CD14-positive monocyte (primary cell): ENCODE measurements at regions not wholly inside any gene's neighbourhood (a gene's known extent, or its start where the extent isn't known, plus 50 kb on each side); places are given as distances from the start of the nearest gene placed in this dataset.

ENCODE experiments used
- DNase-seq, 3 donors: peaks; one replicate each; pipeline ENCODE4 v3.0.0-alpha.2; 2011 to 2022
- H2AFZ ChIP-seq: 2 replicates; pipeline ENCODE4 v1.6.0; 2012; ENCODE audit warnings: mild to moderate bottlenecking, low read depth, low read length, inconsistent platforms; ENCODE audit not compliant: insufficient read depth, poor library complexity, severe bottlenecking
- H3K27ac ChIP-seq, 2 donors: 1 replicate in 1 of 2; 2 replicates in 1 of 2; pipeline ENCODE4 v1.5.1; 2012 to 2013; ENCODE audit warnings: low read length in 2 of 2, control low read depth in 1 of 2, inconsistent platforms in 1 of 2, low read depth in 1 of 2, mild to moderate bottlenecking in 1 of 2
- H3K27me3 ChIP-seq, 2 donors: one replicate each; pipeline versions ENCODE4 v1.6.0 to v1.6.1; 2011 to 2013; ENCODE audit warnings: low read length in 2 of 2; ENCODE audit not compliant: control insufficient read depth in 2 of 2, insufficient read depth in 2 of 2
- H3K36me3 ChIP-seq, 2 donors: replicated peaks in 1 of 2; 1 replicate in 1 of 2; 2 replicates in 1 of 2; pipeline versions ENCODE4 v1.5.1 to v1.6.1; 2012 to 2013; ENCODE audit warnings: low read length in 2 of 2, control low read depth in 1 of 2, inconsistent platforms in 1 of 2, mild to moderate bottlenecking in 1 of 2; ENCODE audit not compliant: insufficient read depth in 2 of 2, control insufficient read depth in 1 of 2
- H3K4me1 ChIP-seq, 2 donors: 1 replicate in 1 of 2; 2 replicates in 1 of 2; pipeline versions ENCODE4 v1.5.1 to v1.6.1; 2012 to 2013; ENCODE audit warnings: low read length in 2 of 2, control low read depth in 1 of 2, inconsistent platforms in 1 of 2, mild to moderate bottlenecking in 1 of 2, moderate library complexity in 1 of 2; ENCODE audit not compliant: insufficient read depth in 2 of 2, control insufficient read depth in 1 of 2
- H3K4me2 ChIP-seq: replicated peaks from 2 replicates; pipeline ENCODE3; 2012; ENCODE audit warnings: low read length, moderate library complexity, mild to moderate bottlenecking; ENCODE audit not compliant: poor library complexity, severe bottlenecking; ENCODE audit errors: extremely low read depth
- H3K4me3 ChIP-seq, 3 experiments: fragments of 200-600 bp in 1 of 3; sonication (generic) in 1 of 3; replicated peaks in 1 of 3; 1 replicate in 2 of 3; 2 replicates in 1 of 3; pipeline ENCODE4 v1.5.1; 2011 to 2013; ENCODE audit warnings: low read length in 3 of 3, mild to moderate bottlenecking in 3 of 3, control low read depth in 2 of 3, low read depth in 2 of 3, inconsistent platforms in 1 of 3, moderate library complexity in 1 of 3
- H3K79me2 ChIP-seq: 2 replicates; pipeline ENCODE4 v1.6.0; 2012; ENCODE audit warnings: mild to moderate bottlenecking, control low read depth, inconsistent platforms, low read length, moderate library complexity; ENCODE audit not compliant: insufficient read depth
- H3K9ac ChIP-seq: 2 replicates; pipeline ENCODE4 v1.6.0; 2017; ENCODE audit warnings: low read length, mild to moderate bottlenecking; ENCODE audit not compliant: insufficient read depth, poor library complexity, severe bottlenecking
- H3K9me3 ChIP-seq, 2 donors: replicated peaks in 1 of 2; 1 replicate in 1 of 2; 2 replicates in 1 of 2; pipeline versions ENCODE4 v1.5.1 to v1.6.1; 2012 to 2013; ENCODE audit warnings: low read length in 2 of 2, control low read depth in 1 of 2; ENCODE audit not compliant: control insufficient read depth in 1 of 2, insufficient read depth in 1 of 2
- H4K20me1 ChIP-seq: 2 replicates; pipeline ENCODE4 v1.6.0; 2012; ENCODE audit warnings: mild to moderate bottlenecking, low read length, control low read depth, moderate library complexity; ENCODE audit not compliant: insufficient read depth
- H3K27ac Mint-ChIP-seq, 7 donors: one replicate each; pipeline ENCODE4 v1.8.0; 2020; ENCODE audit warnings: mild to moderate bottlenecking in 7 of 7, mixed read lengths in 7 of 7, moderate library complexity in 6 of 7, inconsistent platforms in 2 of 7
- H3K27me3 Mint-ChIP-seq, 3 donors: one replicate each; pipeline ENCODE4 v1.8.0; 2021 to 2022; ENCODE audit warnings: low read depth in 3 of 3, mild to moderate bottlenecking in 3 of 3, mixed read lengths in 3 of 3, moderate library complexity in 3 of 3, inconsistent platforms in 1 of 3
- H3K36me3 Mint-ChIP-seq, 2 donors: one replicate each; pipeline ENCODE4 v1.8.0; 2020; ENCODE audit warnings: mixed read lengths in 2 of 2, inconsistent platforms in 1 of 2, mild to moderate bottlenecking in 1 of 2
- H3K4me1 Mint-ChIP-seq: one replicate; pipeline ENCODE4 v1.8.0; 2020; ENCODE audit warnings: mild to moderate bottlenecking, mixed read lengths
- H3K4me3 Mint-ChIP-seq, 2 donors: one replicate each; pipeline ENCODE4 v1.8.0; 2020; ENCODE audit warnings: mild to moderate bottlenecking in 2 of 2, mixed read lengths in 2 of 2, moderate library complexity in 1 of 2
- H3K9me3 Mint-ChIP-seq, 7 donors: one replicate each; pipeline ENCODE4 v1.8.0; 2020 to 2022; ENCODE audit warnings: mixed read lengths in 7 of 7, mild to moderate bottlenecking in 6 of 7, moderate library complexity in 6 of 7, inconsistent platforms in 2 of 7
- whole genome bisulfite sequencing: methylation state at CpG from one replicate; pipeline ENCODE4 v1.1.5; 2013; ENCODE audit warnings: missing lambda C conversion rate; ENCODE audit not compliant: insufficient coverage; 5-methylcytosine and 5-hydroxymethylcytosine counted together
- intact Hi-C, 2 donors: fragments of 100-400 bp; cut with micrococcal nuclease; formaldehyde crosslinking; loops; one replicate each; pipeline versions ENCODE4 v1.15.0 to v1.15.1; 2023
- TF ChIP-seq, protein P1 (sequence below): fragments of 200-600 bp; IDR thresholded peaks from one replicate; pipeline ENCODE4 v1.8.0; 2022; ENCODE audit warnings: antibody characterized with exemption, mild to moderate bottlenecking

DNA sequence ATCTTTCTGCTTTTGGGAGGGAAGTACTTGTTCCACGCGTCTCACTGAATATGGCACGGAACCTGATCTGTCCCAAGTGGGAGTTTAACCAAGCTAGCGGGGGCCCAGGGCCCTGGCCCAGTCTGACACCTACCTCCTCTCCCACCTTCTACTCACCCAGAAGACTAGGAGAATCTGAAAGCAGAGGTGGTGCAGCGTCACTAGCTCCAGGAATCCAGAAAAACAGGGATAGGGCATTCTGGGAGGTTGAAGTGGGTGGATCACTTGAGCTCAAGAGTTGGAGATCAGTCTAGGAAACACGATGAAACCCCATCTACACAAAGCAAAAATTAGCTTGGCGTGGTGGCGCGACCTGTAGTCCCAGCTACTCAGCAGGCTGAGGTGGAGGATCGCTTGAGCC lies 163.5 kb upstream of the ZNF267 start:
- Histone ChIP-seq H3K9me3 (peaks cover 0 to 8% of the 10 kb centered on the region in 2 donors), H2AFZ (no peak overlapping the region), H3K4me3 (no peak overlapping the region), H3K4me2 (no peak overlapping the region), H3K4me1 (peaks cover 15% of the 10 kb centered on the region in 2 donors), H3K9ac (no peak overlapping the region), H3K36me3 (no peaks in the 10 kb centered on the region), H3K27me3 (no peaks in the 10 kb centered on the region), H3K27ac (no peak overlapping the region), H3K79me2 (peaks cover 17% of the 10 kb centered on the region), H4K20me1 (no peaks in the 10 kb centered on the region)
- Mint-ChIP-seq H3K4me3 (no peak overlapping the region), H3K27me3 (peaks cover 2 to 10% (median 6%) of the 10 kb centered on the region in 3 donors), H3K27ac (no peak overlapping the region), H3K4me1 (peaks cover 18% of the 10 kb centered on the region), H3K36me3 (peaks cover 6 to 7% of the 10 kb centered on the region in 2 donors), H3K9me3 (peaks cover 7 to 18% (median 13%) of the 10 kb centered on the region in 7 donors)
- TF ChIP-seq, protein P1, sequence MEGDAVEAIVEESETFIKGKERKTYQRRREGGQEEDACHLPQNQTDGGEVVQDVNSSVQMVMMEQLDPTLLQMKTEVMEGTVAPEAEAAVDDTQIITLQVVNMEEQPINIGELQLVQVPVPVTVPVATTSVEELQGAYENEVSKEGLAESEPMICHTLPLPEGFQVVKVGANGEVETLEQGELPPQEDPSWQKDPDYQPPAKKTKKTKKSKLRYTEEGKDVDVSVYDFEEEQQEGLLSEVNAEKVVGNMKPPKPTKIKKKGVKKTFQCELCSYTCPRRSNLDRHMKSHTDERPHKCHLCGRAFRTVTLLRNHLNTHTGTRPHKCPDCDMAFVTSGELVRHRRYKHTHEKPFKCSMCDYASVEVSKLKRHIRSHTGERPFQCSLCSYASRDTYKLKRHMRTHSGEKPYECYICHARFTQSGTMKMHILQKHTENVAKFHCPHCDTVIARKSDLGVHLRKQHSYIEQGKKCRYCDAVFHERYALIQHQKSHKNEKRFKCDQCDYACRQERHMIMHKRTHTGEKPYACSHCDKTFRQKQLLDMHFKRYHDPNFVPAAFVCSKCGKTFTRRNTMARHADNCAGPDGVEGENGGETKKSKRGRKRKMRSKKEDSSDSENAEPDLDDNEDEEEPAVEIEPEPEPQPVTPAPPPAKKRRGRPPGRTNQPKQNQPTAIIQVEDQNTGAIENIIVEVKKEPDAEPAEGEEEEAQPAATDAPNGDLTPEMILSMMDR, result no peak
- intact Hi-C loops, result no loop called here
- DNase-seq, result no peak
- 100% methylated on average over 2 of the region's 10 CpGs for WGBS

DNA sequence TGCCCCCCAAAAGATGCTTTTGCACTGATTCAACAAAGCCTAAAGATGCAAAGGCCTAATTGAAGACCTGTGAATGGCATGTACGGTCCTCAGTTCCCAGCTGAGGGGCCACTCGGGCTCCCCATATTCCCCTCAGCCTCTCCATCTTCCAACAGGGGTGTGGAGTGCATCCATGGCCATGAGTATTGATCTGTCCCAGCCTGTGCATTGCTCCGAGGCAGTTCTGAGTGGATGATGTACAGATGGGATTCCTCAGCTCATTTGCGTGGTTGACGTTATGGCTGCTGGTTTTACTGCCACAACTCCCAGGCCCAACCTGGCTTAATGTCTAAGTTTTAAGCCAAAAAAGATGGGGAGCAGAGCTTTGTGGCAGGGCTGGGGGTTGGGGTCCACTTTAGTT lies 162.7 kb upstream of the ZNF267 start:
- Histone ChIP-seq H3K36me3 (peaks cover 0 to 6% of the 10 kb centered on the region in 2 donors), H3K4me2 (no peak overlapping the region), H3K4me1 (peaks cover 20 to 22% of the 10 kb centered on the region in 2 donors), H3K27ac (no peak overlapping the region), H3K9me3 (peaks cover 0 to 13% of the 10 kb centered on the region in 2 donors), H3K79me2 (peaks cover 23% of the 10 kb centered on the region), H2AFZ (no peak overlapping the region), H3K4me3 (no peak overlapping the region), H4K20me1 (no peaks in the 10 kb centered on the region), H3K27me3 (no peaks in the 10 kb centered on the region), H3K9ac (no peak overlapping the region)
- H3K36me3 Mint-ChIP-seq, result peaks cover 10% of the 10 kb centered on the region in 2 donors
- peaks cover 10 to 25% (median 16%) of the 10 kb centered on the region in 7 donors for H3K9me3 Mint-ChIP-seq
- DNase-seq, result no peak
- intact Hi-C loops, result no loop called here
- H3K27me3 Mint-ChIP-seq, result peaks cover 1 to 10% (median 2%) of the 10 kb centered on the region in 3 donors
- TF ChIP-seq, protein P1, result no peak
- WGBS, result 100% methylated on average over 4 of the region's 5 CpGs
- H3K27ac Mint-ChIP-seq, result no peak overlapping the region
- H3K4me3 Mint-ChIP-seq, result no peak overlapping the region
- peaks cover 26% of the 10 kb centered on the region for H3K4me1 Mint-ChIP-seq
